Amygdala (tissue), 56 donors: ENCODE measurements at regions not wholly inside any gene's neighbourhood (a gene's known extent, or its start where the extent isn't known, plus 50 kb on each side); places are given as distances from the start of the nearest gene placed in this dataset.

Source experiments
- DNase-seq, 56 donors: peaks; one replicate each; lab custom pipeline; 2025; lab: John Stamatoyannopoulos, UW

DNA sequence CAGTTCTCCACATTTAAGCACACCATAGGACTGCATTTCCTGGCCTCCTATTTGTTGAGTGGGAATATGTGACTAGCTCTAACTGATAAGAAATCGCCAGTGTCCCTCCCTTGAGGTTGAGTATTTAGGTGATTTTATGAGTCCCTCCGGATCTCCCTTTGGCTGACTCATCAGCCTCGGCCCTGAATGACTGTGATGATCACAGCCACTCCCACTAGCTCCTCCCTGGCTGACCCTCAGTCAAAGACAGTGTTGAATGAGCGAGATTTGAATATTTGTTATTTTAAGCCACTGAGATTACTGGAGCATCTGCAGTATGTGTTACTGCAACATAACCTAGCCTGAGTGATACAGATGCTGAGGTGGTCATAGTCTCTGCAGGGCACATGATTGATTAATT is 515.3 kb downstream of the EPHB1 start:
- DNase-seq, result no peak

DNA sequence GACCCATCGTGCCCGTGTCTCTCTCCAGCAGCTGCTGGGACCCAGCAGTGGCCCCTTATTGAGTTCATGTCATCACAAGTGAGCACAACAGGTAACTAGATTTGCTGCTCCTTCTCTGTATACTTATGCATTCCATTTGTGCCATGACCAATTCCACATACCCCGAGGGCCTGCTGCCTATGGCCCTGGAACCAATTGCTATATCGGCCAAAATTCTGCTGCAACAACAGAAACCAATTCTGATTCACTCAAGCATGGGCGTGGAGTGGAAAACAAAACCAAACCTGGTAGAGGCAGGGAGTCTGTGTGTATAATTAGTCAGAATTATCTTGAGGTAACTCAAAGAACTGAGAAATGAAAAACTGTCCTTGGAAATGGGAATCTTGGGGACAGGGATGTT is 516.6 kb downstream of the EPHB1 start:
- DNase-seq, result no peak

DNA sequence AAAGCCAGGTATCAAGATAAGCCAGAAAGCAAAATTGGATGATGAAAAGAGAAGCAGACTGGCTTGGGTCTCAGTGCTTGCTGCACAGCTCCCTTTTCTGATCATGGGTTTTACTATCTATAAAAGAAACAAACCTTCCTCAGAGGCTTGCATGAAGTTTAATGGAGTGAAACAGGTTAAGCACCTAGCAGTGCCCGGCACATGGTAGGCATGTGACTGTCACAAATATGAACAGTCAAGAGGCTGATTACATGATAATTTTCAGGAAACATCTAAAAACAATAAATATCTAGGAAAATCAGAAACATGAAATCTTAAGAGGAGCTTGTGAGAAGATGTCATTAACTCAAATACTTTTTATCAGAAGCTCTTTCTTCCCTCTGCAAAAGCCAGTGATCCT is 519.2 kb downstream of the EPHB1 start:
- DNase-seq, result no peak

DNA sequence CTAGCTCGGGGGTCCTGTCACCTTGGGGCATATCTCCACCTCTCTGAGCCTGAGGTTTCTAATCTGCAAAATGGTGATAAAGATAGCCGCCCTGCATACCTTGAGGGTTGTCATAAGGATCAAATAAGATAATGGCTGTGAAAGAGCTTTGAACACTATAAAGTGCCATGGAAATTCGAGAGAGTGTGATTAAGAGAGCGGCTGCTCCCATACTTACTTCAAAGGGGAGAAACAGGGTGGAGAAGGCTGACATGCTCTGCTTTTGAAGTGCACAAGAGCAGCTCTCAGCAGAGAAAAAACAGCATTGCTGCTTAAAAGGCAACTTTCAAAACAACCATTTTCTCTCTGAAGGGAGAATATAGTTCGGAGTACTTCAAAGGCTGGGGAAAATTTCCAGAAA is 529.2 kb downstream of the EPHB1 start:
- DNase-seq, result no peak

DNA sequence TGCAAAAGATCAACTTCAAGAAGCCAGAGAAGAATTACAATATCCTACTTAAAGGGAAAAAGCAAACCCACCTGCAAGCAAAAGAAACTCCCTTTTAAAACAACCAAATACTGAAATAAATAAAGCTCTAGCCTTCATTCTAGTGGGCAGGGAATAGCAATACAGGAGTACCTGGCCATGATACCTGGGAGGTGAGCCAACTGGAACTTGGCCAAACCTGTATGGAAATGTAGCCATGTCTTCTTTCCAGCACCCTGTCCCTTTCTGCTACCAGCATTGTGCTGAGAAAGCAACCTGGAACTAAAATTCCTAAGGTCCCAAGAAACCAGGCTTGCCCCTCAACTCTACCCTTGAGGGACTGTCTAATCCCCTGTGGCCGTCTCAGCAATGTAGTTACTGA is 530.0 kb downstream of the EPHB1 start:
- DNase-seq, result no peak

DNA sequence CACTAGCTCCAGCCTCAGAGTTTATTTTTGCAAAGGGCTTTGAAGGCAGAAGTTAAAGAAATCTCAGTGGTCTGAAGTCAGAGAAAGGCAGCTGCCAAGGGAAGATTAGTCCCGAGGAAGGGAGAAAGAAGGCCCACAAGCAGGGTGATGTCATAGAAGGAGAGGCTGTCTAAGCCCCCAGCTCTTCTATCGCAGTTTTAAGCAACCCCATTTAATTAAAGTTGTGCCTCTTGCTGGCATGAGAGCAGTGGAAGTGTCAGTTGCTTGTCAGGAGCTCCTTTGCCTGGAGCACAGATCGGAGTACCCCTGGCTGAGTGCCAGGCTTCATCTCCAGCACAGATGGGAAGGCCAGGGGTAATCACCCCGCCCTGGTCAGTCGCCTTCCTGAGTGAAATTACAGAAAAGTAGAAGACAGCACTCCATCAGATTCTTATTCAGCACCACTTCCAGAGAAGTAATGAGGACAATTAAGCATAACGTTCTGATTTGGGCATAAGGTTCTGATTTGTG is 530.7 kb downstream of the EPHB1 start:
- DNase-seq, result no peak

DNA sequence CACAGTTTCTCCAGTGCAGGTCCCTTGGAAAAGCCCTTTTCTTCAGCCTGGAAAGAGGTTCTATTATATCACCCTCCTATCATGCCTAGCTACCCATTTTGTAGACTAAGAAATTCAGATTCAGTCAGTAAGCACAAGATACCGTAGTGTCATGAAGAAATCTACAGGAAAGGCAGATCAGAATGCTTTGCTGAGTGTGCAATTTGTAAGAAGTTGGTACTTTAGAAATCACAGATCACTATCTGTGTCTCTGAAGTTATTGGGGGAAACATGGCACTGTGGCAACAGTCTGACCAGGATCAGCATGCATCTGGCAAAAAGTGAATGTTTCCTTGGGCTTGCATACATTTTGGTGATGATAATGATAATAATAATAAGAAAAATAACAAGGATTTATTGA is 531.8 kb downstream of the EPHB1 start:
- DNase-seq, result no peak

DNA sequence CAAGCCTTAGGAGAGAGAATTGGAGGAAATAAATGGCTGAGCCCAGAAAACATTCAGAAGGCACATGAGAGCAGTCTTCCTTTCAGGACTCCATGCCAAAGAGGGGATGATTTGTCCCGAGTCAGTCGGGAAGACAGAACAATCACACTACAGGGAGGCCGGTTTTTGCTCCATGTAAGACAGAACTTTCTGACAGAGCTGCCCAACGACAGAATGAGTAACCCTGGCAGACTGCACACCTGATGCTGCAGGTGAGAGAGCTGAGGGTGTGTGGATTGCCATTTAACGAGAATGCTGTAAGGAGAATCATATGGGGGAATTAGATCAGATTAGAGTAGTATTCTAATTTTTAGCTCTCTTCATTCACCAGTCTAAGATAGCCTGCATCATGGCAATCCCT is 533.0 kb downstream of the EPHB1 start:
- no peak for DNase-seq

DNA sequence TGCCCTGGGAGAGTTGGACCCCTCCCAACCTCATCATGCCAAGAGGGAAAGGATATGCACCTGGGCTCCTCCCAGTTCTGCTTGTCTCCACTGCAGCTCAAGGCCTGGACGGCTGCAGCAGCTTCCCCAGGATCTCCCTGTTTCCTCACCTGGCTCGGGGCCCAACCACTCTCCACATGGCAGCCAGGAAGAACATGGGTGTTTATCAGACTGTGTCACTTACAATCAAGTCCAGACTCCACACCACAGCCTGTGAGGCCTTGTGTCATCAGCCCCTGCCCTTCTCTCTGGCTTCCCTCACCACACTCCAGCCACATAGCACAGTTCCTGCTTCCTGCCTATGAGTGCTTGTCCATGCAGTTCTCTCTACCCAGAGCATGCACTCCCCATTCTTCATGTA is 534.4 kb downstream of the EPHB1 start:
- no peak for DNase-seq

DNA sequence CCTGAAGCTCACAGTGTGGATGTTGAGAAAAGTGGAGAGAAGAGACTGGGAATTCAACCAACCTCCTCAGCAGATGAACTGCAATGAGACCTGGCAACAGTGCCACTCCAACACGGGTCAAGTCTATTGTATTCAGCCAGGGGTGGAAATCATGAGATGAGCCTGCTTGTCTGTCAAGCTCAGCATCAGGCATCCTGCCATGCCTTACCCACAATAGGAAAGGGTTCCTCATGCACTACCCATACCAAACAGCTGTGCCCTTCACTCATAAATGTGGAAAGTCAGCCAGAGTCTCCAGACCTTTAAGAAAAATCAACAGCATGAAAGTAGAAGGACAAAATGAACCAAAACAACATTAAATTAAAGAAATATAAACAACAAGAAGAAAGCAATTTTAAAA is 542.1 kb downstream of the EPHB1 start:
- no peak for DNase-seq

DNA sequence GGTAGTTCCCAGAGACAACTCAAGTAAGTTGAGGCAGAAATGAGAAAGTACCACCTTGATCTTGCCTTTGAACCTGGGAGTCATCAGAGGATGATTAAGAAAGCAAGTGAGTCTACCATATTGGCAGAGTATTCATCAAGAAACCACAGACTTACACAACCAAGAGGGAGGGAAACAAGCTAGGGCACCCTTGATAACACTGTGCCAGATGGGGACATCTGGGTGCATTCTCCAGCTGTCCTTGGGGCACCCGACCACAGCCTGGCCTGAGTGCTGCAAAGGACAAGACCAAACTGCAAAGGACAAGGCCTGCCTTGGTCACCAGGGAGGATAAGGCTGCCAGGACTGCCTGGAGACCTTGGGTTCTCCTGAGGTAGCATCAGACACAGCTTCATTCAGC is 553.6 kb downstream of the EPHB1 start:
- no peak for DNase-seq

DNA sequence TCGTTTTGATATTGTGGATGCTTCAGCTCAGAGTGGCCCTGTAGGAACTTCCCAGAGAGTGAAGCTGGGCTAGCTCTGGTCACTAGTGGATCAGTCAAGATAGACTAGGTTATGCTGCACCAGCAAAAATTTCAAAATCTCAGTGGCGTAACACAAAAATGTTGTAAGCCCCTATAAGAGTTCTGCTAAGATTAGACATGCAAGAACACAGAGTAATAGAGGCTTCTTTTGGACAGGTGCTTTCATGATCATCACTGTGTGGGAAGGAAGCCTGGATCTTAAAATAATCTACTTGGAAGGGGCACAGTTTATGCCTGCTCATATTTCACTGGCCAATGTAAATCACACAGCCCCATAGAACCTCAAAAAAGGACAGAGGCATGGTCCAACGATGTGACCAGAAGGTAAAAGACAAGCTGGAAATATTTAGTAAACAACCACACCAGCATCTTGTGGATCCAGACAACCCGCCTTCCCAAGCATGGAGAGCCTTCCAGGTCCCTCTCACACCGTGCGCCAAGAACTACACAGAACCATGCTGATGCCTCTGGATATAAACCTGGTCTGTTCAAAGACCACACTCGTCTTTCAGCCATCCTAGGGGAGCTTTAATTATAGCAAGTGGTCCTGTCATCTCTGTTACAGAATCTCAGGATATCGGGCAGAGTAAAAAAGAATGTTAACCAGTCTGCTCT is 554.3 kb downstream of the EPHB1 start:
- DNase-seq, result no peak

DNA sequence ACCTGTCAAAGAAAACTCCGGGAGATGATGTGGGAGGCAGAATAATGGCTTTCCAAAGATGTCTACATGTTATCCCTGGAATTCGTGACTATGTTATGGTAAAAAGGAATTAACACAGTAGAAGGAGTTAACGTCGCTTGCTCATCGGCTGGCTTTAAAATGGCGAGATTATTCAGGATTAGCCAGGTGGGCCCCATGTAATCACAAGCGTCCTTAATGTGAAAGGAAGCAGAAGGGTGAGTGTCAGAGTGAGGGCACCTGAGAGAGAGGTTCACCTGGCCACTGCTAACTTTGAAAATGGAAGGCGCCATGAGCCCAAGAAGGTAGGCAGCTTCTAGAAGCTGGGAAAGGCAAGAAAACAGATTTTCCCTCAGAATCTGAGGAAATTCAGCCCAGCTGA is 557.2 kb downstream of the EPHB1 start:
- DNase-seq, result no peak

DNA sequence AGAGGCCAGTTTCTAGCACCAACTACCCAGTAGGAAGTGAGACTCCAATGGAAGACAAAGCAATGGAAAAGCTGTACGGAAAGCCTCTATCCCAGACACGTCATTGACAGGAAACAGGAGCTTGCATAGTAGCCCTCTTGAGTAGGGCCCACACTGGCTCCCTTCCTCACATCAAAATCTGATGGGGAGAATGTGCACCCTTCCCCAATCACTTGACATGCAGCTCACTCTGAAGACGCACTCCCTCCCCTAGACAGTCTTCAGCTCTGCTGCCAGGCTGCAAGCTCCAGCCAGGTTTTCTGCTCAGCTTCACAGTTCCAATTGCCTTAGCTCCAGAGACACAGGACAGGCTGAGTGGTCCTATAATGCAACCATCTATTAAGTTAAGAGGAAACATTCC is 567.8 kb downstream of the EPHB1 start:
- no peak for DNase-seq

DNA sequence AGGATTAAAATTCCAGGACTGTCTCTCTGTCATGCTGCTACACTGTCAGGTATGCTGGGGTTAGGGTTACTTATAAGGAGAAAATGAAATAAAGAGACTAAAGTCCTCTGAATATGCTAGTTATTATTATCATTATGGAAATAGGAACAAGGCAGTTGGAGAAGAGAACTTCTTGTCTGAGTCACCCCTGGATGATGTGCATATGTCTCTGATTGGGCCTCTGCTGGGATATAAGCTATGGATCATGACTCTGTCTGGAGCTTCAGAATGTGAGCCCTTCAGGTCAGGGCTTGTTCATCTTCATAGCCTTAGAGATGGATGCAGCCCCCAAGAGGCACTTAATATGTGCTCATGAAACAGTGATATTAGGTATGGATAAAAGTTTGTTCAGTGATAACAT is 569.6 kb downstream of the EPHB1 start:
- no peak for DNase-seq

DNA sequence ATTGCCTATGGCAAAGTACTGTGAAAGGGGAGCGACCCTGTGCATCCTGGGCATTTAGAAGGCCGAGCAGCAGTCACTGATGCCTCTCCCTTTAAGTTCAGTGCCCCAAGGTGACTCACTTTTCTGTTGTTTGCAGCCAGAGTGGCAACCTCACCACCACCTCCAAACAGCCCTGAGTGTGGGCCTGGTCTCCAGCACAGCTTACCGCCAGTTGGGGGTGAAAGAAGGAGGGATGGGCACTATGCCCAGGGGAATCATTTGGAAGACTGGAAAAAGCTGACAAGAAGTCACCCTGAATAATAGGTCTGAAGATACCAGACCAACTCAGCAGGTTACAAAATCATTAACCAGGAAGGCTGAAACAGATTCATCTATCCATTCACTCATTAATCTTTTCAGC is 571.8 kb downstream of the EPHB1 start:
- no peak for DNase-seq

DNA sequence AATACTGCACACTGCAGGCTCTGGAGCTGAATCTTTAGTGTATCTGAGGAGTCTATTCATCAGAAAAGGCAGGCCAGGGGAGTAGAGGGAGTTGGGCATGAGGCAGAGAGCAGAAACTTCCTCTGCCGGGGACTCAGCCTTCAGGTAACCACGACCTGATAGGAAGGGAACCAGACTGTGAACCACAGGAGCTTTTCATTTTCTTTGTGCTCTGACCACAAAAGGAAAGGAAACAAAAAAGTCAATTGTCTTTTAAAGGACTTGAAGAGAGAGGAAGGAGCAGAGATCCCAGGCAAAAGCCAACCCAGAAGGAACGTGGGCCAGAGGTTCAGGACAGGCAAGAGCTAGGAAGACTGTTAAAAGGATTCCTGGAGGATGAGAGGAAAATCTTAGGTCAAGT is 573.3 kb downstream of the EPHB1 start:
- DNase-seq, result no peak

DNA sequence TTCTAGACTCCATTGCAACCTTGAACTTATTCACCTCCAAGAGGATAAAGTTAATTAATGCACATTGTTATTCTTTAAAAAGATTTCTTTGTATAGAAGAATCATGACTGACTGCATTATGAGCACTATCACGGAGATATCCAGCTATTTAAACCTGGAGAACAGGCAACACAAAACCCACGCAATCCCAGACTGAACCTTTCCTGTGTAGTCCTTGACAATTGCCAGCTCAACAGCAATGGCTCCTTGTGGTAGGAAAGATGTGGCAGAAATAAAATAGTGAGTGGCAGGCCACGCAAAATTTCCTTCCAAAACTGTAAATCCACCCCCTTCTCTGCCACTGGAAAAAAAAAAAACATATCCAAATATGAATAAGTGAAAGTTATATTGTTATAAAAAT is 573.7 kb downstream of the EPHB1 start:
- no peak for DNase-seq

DNA sequence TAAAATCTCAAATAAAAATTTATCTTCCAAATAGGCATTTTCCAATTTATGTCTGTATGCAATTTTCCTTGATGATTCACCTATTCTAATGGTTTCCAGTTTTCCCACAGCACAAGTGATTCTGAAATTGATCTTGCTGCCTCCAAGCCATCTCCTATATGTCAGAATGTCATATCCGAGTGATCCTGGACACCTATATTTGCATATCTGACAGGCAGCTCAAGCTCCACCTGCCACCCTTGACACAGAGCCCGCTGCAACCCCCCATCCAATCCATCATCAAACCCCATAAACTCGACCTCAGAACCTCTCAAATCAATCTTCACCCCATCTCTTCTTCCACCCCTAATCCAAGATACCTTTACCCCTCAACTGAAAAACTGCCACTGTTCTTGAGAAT is 579.5 kb downstream of the EPHB1 start:
- no peak for DNase-seq

DNA sequence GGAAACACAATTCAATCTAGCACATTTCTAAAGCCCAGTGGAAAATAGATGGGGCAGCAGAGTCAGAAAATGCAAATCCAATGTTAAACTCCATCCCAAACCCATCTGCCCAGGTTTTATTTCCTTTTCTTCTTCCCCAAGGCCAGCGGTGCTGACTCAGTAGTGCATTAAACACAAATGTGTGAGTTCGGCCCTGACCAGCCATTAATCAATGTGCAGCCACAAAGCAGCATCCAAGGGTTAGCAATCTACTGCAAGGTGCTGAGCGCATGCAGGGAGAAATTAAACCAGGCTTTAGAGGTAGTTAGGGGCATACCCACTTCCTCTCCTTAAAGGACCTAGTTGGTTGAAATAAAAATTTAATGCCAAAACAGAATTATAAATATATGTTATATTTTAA is 583.3 kb upstream of the PPP2R3A start:
- DNase-seq, result no peak

DNA sequence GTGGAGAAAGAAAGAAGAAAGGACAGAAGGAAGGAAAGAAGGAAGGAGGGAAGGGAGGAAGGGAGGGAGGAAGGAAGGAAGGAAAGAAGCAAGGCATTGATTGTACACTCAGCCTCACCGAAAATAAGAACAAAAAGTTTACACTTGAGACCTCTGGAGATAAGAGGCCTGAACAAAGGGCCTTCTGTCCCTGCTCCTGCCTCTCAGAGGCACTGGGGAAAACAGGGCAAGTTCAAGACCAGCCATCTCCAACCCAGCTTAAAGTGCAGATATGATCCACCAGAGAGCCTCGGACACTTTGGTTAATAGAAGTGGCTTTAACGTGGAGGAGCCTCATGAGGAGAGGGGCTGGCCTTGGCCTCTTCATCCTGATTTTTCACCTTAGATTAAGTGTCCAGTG is 582.9 kb upstream of the PPP2R3A start:
- DNase-seq, result no peak

DNA sequence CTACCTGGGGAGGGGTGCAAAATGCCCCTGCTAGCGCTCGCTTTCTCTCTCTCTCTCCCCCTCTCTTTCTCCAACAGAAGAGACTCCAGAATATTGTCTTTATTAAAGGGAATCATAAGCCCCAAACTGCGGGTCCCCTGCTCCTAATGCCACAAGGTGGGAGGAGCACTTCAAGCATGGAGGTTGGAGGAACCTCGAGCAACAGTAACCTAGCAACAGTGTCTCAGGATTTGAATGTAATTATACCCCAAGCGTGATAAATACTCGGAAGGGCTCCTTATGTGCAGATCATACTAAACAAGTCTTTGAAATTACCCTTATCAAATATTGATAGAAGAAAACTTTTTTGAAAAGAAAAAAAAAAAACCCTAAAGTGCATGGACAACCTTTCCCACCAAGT is 582.2 kb upstream of the PPP2R3A start:
- DNase-seq, result peak in 1 of 56 donors; percentile 1

DNA sequence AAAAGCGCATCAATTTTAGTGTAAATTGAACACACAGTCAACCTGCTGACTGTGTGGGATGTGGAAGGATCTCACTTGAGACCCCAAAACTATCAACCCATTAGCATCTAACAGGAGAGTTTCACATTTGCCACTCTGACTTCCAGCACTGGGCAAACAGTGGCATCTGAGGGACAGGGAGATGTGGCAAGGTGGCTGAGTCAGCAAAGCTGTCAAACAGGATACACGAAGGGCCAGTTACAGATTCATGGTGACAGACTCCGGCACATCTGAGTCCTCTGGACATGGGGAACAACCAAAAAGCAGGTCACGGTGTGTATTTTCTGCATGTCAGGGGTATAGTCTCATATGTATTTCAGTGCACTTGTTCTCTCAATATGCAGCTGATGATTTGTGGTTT is 573.4 kb upstream of the PPP2R3A start:
- DNase-seq, result no peak
